ENCODE measurements at regions not wholly inside any gene's neighbourhood (a gene's known extent, or its start where the extent isn't known, plus 50 kb on each side); places are given as distances from the start of the nearest gene placed in this dataset.

DNA sequence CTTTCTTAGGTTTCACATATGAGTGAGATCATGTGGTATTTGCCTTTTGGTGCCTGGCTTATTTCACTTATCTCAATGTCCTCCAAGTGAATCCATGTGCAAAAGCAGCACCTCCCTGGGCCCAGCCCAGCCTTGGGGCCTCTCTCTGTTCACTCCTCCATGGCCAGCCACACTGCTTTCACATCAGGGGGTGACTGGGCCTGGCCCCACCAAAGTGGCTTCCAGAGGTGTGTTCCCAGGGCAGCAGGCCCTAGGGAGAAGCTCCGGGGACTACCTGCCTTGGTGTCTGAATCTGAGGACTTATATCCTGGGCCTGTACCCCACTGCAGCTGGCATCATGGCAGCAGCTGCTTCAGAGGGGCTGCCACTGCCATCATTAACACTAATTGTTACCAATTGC lies 829.9 kb upstream of the SLITRK5 start:
- TF ChIP-seq FOXP2 (optimal IDR thresholded peaks at IDR 0.05; ENCODE audit: control extremely low read depth, extremely low read length, insufficient read depth) (no peak), POLR2AphosphoS5 (IDR thresholded peaks at IDR 0.05; ENCODE audit: borderline replicate concordance, low read depth, low read length) (no peak)

Measured in SK-N-MC (cell line).